PC-9 (cell line): ENCODE measurements at regions not wholly inside any gene's neighbourhood (a gene's known extent, or its start where the extent isn't known, plus 50 kb on each side); places are given as distances from the start of the nearest gene placed in this dataset.
"Not testable (repeated sequence)": the region's sequence is repeated elsewhere in the genome, so short reads cannot be mapped to it uniquely, and the experiment has no call there.

ENCODE experiments used
- EZH2 ChIP-seq: fragments of 200-600 bp; sonication (generic); IDR thresholded peaks from 2 replicates; pipeline ENCODE4 v1.8.0; 2017; ENCODE audit warnings: antibody characterized with exemption, low read depth
- TF ChIP-seq, protein P1 (sequence below): fragments of 200-600 bp; sonication (generic); conservative IDR thresholded peaks from 2 replicates; pipeline ENCODE4 v1.6.1; 2017; ENCODE audit warnings: mixed run types, antibody characterized with exemption, mild to moderate bottlenecking, moderate library complexity

GRCh38 chr16:16559179-16559740 lies 180.3 kb downstream of the NPIPA7 start:
- TF ChIP-seq, protein P1, sequence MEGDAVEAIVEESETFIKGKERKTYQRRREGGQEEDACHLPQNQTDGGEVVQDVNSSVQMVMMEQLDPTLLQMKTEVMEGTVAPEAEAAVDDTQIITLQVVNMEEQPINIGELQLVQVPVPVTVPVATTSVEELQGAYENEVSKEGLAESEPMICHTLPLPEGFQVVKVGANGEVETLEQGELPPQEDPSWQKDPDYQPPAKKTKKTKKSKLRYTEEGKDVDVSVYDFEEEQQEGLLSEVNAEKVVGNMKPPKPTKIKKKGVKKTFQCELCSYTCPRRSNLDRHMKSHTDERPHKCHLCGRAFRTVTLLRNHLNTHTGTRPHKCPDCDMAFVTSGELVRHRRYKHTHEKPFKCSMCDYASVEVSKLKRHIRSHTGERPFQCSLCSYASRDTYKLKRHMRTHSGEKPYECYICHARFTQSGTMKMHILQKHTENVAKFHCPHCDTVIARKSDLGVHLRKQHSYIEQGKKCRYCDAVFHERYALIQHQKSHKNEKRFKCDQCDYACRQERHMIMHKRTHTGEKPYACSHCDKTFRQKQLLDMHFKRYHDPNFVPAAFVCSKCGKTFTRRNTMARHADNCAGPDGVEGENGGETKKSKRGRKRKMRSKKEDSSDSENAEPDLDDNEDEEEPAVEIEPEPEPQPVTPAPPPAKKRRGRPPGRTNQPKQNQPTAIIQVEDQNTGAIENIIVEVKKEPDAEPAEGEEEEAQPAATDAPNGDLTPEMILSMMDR, result not testable (repeated sequence)
- not testable (repeated sequence) for TF ChIP-seq EZH2
